K562 (cell line): ENCODE measurements at regions not wholly inside any gene's neighbourhood (a gene's known extent, or its start where the extent isn't known, plus 50 kb on each side); places are given as distances from the start of the nearest gene placed in this dataset.

Experiments used
- BMI1 ChIP-seq: fragments of 150-350 bp; IDR thresholded peaks from 2 replicates; pipeline ENCODE4 v1.6.1; 2014; ENCODE audit warnings: low read length
- CTCF ChIP-seq, 3 experiments: IDR thresholded peaks in 2 of 3; conservative IDR thresholded peaks in 1 of 3; 2 replicates each; pipeline ENCODE4 v1.5.1; 2011 to 2012; ENCODE audit warnings: low read length in 3 of 3, mild to moderate bottlenecking in 3 of 3, control low read depth in 2 of 3, improper control_type of control experiment in 1 of 3, inconsistent platforms in 1 of 3, low read depth in 1 of 3, mixed read lengths in 1 of 3, moderate library complexity in 1 of 3; ENCODE audit not compliant: insufficient read depth in 2 of 3
- ELF4 ChIP-seq: fragments of 450-650 bp; formaldehyde crosslinking; IDR thresholded peaks from 2 replicates; pipeline ENCODE4 v1.4.0; 2022; ENCODE audit warnings: missing genetic modification characterization
- ESRRA ChIP-seq: fragments of 450-650 bp; IDR thresholded peaks from 2 replicates; pipeline ENCODE4 v1.6.1; 2014; ENCODE audit warnings: low read depth, mild to moderate bottlenecking, moderate library complexity, borderline replicate concordance
- ZNF133 ChIP-seq: fragments of 250-450 bp; sonication (Bioruptor Pico); IDR thresholded peaks from 2 replicates; pipeline ENCODE4 v1.4.0; 2020; ENCODE audit warnings: mild to moderate bottlenecking
- ZNF134 ChIP-seq: fragments of 250-450 bp; sonication (Bioruptor Pico); conservative IDR thresholded peaks from 2 replicates; pipeline ENCODE4 v1.4.0; 2020
- TF ChIP-seq, protein P1 (sequence below), 2 experiments: fragments of 450-650 bp; conservative IDR thresholded peaks; 2 replicates each; pipeline ENCODE4 v1.6.1; 2017; ENCODE audit warnings: mild to moderate bottlenecking in 2 of 2, moderate library complexity in 2 of 2

DNA sequence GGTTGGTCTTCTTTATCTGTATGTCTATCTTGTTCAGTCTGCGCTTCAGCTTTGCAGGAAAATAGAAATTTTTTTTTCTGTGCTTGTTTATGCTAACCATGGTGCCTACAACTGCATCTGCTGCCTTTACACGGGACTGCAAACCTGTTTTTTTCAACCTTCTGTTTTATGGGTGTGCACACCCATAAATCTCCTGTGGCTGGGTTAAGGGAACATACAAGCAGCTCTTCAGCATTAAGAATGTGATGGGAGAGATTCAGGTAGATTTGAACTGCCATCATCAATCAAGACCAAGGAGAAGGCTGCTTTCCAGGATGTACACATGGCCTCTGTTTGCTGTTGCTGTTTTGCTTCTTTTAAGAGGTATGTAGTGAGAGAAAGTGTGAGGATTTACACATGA lies 502.9 kb downstream of the ANKRD50 start:
- TF ChIP-seq, protein P1, sequence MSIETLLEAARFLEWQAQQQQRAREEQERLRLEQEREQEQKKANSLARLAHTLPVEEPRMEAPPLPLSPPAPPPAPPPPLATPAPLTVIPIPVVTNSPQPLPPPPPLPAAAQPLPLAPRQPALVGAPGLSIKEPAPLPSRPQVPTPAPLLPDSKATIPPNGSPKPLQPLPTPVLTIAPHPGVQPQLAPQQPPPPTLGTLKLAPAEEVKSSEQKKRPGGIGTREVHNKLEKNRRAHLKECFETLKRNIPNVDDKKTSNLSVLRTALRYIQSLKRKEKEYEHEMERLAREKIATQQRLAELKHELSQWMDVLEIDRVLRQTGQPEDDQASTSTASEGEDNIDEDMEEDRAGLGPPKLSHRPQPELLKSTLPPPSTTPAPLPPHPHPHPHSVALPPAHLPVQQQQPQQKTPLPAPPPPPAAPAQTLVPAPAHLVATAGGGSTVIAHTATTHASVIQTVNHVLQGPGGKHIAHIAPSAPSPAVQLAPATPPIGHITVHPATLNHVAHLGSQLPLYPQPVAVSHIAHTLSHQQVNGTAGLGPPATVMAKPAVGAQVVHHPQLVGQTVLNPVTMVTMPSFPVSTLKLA (conservative IDR thresholded peaks at IDR 0.05), result no peak
- TF ChIP-seq CTCF (IDR thresholded peaks at IDR 0.05 in 2 of 3, conservative IDR thresholded peaks at IDR 0.05 in 1 of 3; ENCODE audit: insufficient read depth in 2 of 3, low read depth in 1 of 3, low read length in 3 of 3), result no peak
- no peak for TF ChIP-seq ZNF134
- TF ChIP-seq BMI1, result no peak
- no peak for TF ChIP-seq ZNF133 (CRISPR knock-in tag)
- no peak for TF ChIP-seq ESRRA
- TF ChIP-seq ELF4, result no peak
